Muscle of arm (tissue), 1 donor: ENCODE measurements at regions not wholly inside any gene's neighbourhood (a gene's known extent, or its start where the extent isn't known, plus 50 kb on each side); places are given as distances from the start of the nearest gene placed in this dataset.

Experiments used
- DNase-seq: peaks from one replicate; pipeline ENCODE4 v3.0.0-alpha.2; 2013

DNA sequence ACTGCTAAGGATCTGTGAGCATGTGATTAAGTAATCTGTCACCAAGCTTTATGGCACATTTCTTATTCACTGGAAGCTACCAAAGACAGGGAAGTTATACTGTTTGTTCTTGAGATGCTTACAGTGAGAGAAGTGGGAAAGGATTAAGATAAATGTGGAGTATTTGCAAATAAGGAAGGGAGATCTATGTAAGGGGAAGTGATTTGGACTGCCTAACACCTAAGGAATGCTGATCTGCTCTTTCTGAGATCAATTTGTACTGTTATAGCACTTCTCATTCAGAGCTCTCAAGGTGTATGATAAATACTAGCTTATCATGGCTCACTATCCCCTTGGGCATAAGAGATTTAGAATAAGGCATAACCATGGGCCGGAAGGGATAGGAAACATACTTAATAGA, 80.0 kb upstream of the NTRK2 start:
- DNase-seq = no peak

DNA sequence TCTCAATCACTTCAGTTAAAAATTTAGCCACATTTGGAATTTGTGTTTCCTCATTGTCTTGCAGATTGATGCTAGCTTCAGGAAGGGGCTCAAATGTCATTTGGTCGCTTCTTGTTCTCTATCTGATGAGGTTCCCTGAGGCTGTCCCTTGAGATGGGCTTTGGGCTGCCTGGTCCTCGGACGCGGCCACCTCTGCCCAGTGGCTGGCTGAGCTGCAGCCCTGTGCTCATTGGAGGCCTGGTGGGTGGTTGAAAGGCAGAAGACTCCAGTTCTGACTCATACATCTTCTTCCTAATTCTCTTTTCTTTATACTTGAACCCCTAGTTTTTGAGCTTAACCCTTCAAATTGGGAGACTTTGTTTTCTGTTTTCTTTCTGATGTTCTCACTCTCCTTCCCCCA, 78.8 kb upstream of the NTRK2 start:
- no peak for DNase-seq

- no peak for DNase-seq
These were observed 76.6 kb upstream of the NTRK2 start for GRCh38 chr9:84592918-84593317.

DNA sequence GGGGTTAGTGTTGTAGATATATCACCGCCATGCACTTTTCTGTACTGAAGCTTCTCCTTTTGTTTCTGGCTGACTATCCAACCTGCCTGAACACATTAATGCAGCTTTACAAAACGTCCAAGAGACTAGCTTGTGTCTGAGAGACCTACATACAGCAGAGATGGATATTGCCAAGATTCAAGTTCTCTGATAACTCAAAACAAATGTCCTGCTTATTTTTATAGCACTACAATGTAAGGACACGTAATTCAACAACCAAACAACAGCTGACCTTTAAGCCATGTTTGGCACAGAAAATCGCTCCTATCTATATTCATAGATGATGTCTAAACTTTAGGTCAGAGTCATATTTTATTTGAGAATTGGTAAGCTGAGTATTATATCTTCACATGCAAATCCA, 76.2 kb upstream of the NTRK2 start:
- no peak for DNase-seq

DNA sequence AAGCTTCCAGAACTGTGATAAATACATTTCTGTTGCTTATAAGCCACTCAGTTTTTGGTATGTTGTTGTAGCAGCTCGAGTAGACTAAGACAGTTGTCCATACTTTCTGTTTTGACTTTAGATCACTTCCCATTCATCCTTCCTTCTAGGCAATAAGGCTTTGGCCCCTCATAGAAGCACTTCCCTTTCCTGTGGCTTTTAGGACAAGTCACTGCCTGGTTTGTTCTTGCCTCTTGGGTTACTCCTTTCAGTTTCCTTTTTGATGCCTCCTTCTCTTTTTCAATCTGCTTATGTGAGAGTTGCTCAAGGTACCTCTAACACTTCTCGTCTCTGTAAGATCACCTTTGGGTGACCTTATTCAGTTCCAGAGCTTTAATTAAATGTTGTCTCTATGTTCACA, 72.4 kb upstream of the NTRK2 start:
- DNase-seq = no peak

GRCh38 chr9:84598921-84599636, 70.5 kb upstream of the NTRK2 start:
- DNase-seq = no peak

DNA sequence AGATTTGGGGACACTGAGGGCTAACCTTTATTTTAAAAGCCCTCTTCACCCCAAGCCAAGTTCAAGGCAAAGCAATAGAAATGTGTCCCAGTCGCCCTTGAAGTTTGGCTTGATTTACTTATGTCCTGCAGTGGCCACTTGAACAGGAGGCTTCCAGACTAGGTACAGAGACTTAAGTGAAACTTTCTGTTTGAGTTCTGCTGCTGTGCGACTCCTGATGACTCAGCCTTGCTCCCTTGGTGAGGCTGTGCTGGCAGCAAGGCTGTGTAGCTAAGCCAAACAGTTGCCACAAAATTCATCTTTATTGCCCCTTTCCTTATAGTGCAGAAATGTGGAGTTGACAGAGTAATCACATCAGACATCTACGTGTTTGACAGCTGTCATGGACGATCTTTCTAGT, 68.8 kb upstream of the NTRK2 start:
- no peak for DNase-seq

GRCh38 chr9:84604223-84604622, 65.3 kb upstream of the NTRK2 start:
- DNase-seq = no peak

GRCh38 chr9:84609779-84610178, 59.8 kb upstream of the NTRK2 start:
- no peak for DNase-seq

- DNase-seq = no peak
These were observed 56.1 kb upstream of the NTRK2 start for GRCh38 chr9:84613431-84613830.

DNA sequence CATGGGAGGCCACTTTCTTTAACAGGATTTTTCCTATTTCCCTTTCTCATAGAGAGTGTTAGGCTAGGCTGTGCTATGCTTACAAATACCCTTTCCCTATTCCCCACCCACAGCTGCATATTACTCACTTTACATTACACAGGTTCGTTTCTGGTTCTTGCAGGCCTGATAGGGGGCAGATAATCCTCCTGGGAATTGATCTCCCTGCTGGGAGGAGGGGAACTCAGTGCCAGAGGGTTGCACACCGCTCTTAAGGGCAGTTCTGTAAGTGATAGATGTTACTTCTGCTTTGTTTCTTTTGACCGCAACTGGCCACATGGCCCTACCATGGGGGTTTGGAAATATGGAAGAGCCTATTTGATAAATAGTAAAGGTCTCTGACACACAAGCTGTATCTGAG, 54.0 kb upstream of the NTRK2 start:
- no peak for DNase-seq

DNA sequence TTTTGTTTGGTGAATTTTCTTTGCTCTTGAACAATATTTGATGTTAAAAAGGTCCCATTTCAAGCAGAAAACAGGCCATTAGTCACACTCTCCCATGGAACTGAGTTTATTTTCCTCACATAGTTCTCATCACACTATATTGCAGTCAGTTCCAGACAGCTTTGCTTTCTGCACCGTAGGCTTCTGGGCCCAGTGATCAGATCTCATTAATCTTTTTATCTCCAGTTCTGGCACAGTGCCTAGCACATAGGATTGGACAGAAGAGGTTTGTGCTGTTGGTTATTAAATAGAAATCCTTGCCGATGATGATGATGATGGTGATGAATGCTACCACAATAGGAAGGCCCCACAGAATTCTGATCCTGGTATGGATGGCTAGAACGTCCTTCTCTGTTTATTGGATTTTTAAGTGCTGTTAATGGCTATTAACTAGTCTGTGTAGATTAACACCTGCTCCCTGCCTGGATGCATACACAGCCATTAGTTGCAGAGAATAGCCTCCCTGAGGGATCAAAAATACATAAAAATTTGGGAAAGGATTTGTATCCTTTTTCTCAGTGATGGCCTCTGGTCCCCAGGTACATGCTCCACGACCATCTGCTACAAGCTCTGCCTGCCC, 52.0 kb upstream of the NTRK2 start:
- DNase-seq = no peak
